Smooth muscle cell (in vitro differentiated cells): ENCODE measurements at regions not wholly inside any gene's neighbourhood (a gene's known extent, or its start where the extent isn't known, plus 50 kb on each side); places are given as distances from the start of the nearest gene placed in this dataset.

Experiments
- DNase-seq: peaks from one replicate; lab custom pipeline; 2025; ENCODE audit not compliant: unreplicated experiment; lab: John Stamatoyannopoulos, UW
- H2AFZ ChIP-seq: fragments of 200-600 bp; sonication (generic); 2 replicates; pipeline ENCODE4 v1.6.0; 2016; ENCODE audit warnings: antibody characterized with exemption, low read depth, mild to moderate bottlenecking
- H3F3A ChIP-seq: fragments of 200-600 bp; sonication (generic); 2 replicates; pipeline ENCODE4 v1.6.0; 2017; ENCODE audit warnings: antibody characterized with exemption, low read depth
- H3K27ac ChIP-seq: fragments of 200-600 bp; sonication (generic); 2 replicates; pipeline ENCODE4 v1.5.1; 2016; ENCODE audit warnings: low read depth, mild to moderate bottlenecking
- H3K27me3 ChIP-seq: fragments of 200-600 bp; sonication (generic); 2 replicates; pipeline ENCODE4 v1.6.1; 2016; ENCODE audit warnings: low read depth, mild to moderate bottlenecking
- H3K36me3 ChIP-seq: fragments of 200-600 bp; sonication (generic); 2 replicates; pipeline ENCODE4 v1.5.1; 2016; ENCODE audit warnings: low read depth
- H3K4me1 ChIP-seq: fragments of 200-600 bp; sonication (generic); 2 replicates; pipeline ENCODE4 v1.5.1; 2016; ENCODE audit warnings: low read depth
- H3K4me2 ChIP-seq: fragments of 200-600 bp; sonication (generic); 2 replicates; pipeline ENCODE4 v1.6.0; 2016; ENCODE audit warnings: mild to moderate bottlenecking
- H3K4me3 ChIP-seq: fragments of 200-600 bp; sonication (generic); 2 replicates; pipeline ENCODE4 v1.5.1; 2016; ENCODE audit warnings: mild to moderate bottlenecking
- H3K79me2 ChIP-seq: fragments of 200-600 bp; sonication (generic); 2 replicates; pipeline ENCODE4 v1.6.0; 2016; ENCODE audit warnings: low read depth, mild to moderate bottlenecking
- H3K9ac ChIP-seq: fragments of 200-600 bp; sonication (generic); 2 replicates; pipeline ENCODE4 v1.6.0; 2016; ENCODE audit warnings: low read depth
- H3K9me3 ChIP-seq: fragments of 200-600 bp; sonication (generic); replicated peaks from 2 replicates; pipeline ENCODE4 v1.5.1; 2016; ENCODE audit warnings: low read depth
- H4K20me1 ChIP-seq: fragments of 200-600 bp; sonication (generic); 2 replicates; pipeline ENCODE4 v1.6.0; 2016; ENCODE audit warnings: low read depth
- CTCF ChIP-seq: fragments of 200-600 bp; sonication (generic); IDR thresholded peaks from 2 replicates; pipeline ENCODE4 v1.5.1; 2017; ENCODE audit warnings: borderline replicate concordance, mild to moderate bottlenecking, antibody characterized with exemption; ENCODE audit not compliant: insufficient read depth, poor library complexity, severe bottlenecking
- WGBS: methylation state at CpG from one replicate; pipeline ENCODE4 v1.1.7; 2016; ENCODE audit warnings: low lambda C conversion rate; 5-methylcytosine and 5-hydroxymethylcytosine counted together

GRCh38 chr2:6759689-6760088, 106.0 kb downstream of the CMPK2 start:
- no peak for DNase-seq
- H4K20me1 ChIP-seq: no peaks in the 10 kb centered on the region
- no peak overlapping the region for H3K27ac ChIP-seq
- H2AFZ ChIP-seq: no peak overlapping the region
- H3K9ac ChIP-seq: no peak overlapping the region
- no peaks in the 10 kb centered on the region for H3K36me3 ChIP-seq
- 89% methylated on average over 2 of the region's 2 CpGs for WGBS
- no peak overlapping the region for H3K4me2 ChIP-seq
- TF ChIP-seq CTCF: no peak
- no peaks in the 10 kb centered on the region for H3K4me1 ChIP-seq
- no peak overlapping the region for H3K4me3 ChIP-seq
- H3F3A ChIP-seq: no peaks in the 10 kb centered on the region
- no peaks in the 10 kb centered on the region for H3K27me3 ChIP-seq
- H3K9me3 ChIP-seq: no peaks in the 10 kb centered on the region
- H3K79me2 ChIP-seq: no peaks in the 10 kb centered on the region

GRCh38 chr2:6760132-6760531, 105.6 kb downstream of the CMPK2 start:
- DNase-seq: no peak
- H3K4me1 ChIP-seq: no peaks in the 10 kb centered on the region
- H3K27me3 ChIP-seq: no peaks in the 10 kb centered on the region
- no peak overlapping the region for H2AFZ ChIP-seq
- no peak overlapping the region for H3K9ac ChIP-seq
- H3K27ac ChIP-seq: no peak overlapping the region
- whole genome bisulfite sequencing: 95% methylated on average over 5 of the region's 5 CpGs
- H3K4me2 ChIP-seq: no peak overlapping the region
- no peaks in the 10 kb centered on the region for H3K9me3 ChIP-seq
- no peaks in the 10 kb centered on the region for H3K36me3 ChIP-seq
- no peak overlapping the region for H3K4me3 ChIP-seq
- H4K20me1 ChIP-seq: no peaks in the 10 kb centered on the region
- H3K79me2 ChIP-seq: no peaks in the 10 kb centered on the region
- no peaks in the 10 kb centered on the region for H3F3A ChIP-seq
- TF ChIP-seq CTCF: no peak

GRCh38 chr2:6764968-6765723, 100.6 kb downstream of the CMPK2 start:
- Histone ChIP-seq H2AFZ (no peak overlapping the region), H3K4me1 (no peaks in the 10 kb centered on the region), H3K79me2 (no peaks in the 10 kb centered on the region), H4K20me1 (no peaks in the 10 kb centered on the region), H3K9me3 (no peaks in the 10 kb centered on the region), H3K9ac (no peak overlapping the region), H3F3A (no peaks in the 10 kb centered on the region), H3K27ac (no peak overlapping the region), H3K36me3 (no peaks in the 10 kb centered on the region), H3K27me3 (no peaks in the 10 kb centered on the region), H3K4me2 (no peak overlapping the region), H3K4me3 (no peak overlapping the region)
- no peak for DNase-seq
- 89% methylated on average over 9 of the region's 9 CpGs for WGBS
- TF ChIP-seq CTCF: no peak

GRCh38 chr2:6769346-6769745, 96.4 kb downstream of the CMPK2 start:
- no peaks in the 10 kb centered on the region for H4K20me1 ChIP-seq
- H3K9me3 ChIP-seq: no peaks in the 10 kb centered on the region
- no peak overlapping the region for H2AFZ ChIP-seq
- no peak overlapping the region for H3K27ac ChIP-seq
- H3K4me3 ChIP-seq: no peak overlapping the region
- no peak for DNase-seq
- H3K79me2 ChIP-seq: no peaks in the 10 kb centered on the region
- peaks cover 12% of the 10 kb centered on the region for H3K4me1 ChIP-seq
- H3K36me3 ChIP-seq: no peaks in the 10 kb centered on the region
- H3K27me3 ChIP-seq: peaks cover 8% of the 10 kb centered on the region
- H3K9ac ChIP-seq: no peak overlapping the region
- no peak overlapping the region for H3K4me2 ChIP-seq
- no peak for TF ChIP-seq CTCF
- H3F3A ChIP-seq: no peaks in the 10 kb centered on the region
